SH-SY5Y (cell line): ENCODE measurements at regions not wholly inside any gene's neighbourhood (a gene's known extent, or its start where the extent isn't known, plus 50 kb on each side); places are given as distances from the start of the nearest gene placed in this dataset.

ENCODE experiments used
- GATA2 ChIP-seq: IDR thresholded peaks from 2 replicates; pipeline ENCODE4 v1.6.1; 2011; ENCODE audit warnings: mild to moderate bottlenecking, low read depth, low read length
- GATA3 ChIP-seq: IDR thresholded peaks from 2 replicates; pipeline ENCODE4 v1.6.1; 2011; ENCODE audit warnings: low read depth, mild to moderate bottlenecking, low read length, moderate library complexity

DNA sequence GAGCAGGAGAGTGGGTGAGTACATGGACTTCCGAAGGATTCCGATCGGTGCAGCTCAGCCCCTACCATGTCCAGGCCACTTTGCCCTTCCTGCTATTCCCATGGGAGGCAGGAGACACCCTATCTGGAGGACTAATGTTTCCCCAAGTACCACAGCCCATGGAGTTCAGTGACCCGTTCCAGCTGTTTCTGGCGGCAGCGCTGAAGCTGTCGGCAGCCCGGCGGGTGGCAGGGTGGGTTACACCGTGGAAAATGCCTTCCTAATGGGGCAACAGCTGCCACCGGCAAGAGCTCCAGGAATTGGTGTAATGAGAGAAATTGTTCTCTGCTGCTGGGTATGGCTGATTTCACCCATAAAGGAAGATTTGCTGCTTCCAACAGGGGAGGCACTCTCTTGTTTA, 98.3 kb downstream of the MYCN start:
- TF ChIP-seq GATA2 (no peak), GATA3 (no peak)
